ENCODE measurements at regions not wholly inside any gene's neighbourhood (a gene's known extent, or its start where the extent isn't known, plus 50 kb on each side); places are given as distances from the start of the nearest gene placed in this dataset.
"Not testable (repeated sequence)": the region's sequence is repeated elsewhere in the genome, so short reads cannot be mapped to it uniquely, and the experiment has no call there.

DNA sequence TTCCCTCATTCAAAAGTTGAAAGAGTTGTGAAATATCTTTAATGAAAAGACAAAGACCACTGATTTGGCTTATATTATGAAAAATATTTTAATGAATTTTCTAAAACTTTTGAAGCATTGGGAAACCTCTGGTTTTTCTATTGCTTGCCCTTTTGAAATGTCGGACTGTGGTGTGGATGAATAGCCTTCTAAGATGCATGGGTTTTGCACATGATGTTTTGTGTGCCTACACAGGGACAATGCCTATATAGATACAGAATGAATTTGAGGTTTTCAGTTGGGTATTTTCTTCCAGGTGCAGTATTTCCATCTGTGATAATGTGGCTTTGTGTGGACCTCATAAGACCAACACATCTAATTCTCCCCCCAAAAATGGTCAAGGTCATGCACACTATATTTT lies 1437.9 kb downstream of the REEP3 start:
- no peak for DNase-seq

DNA sequence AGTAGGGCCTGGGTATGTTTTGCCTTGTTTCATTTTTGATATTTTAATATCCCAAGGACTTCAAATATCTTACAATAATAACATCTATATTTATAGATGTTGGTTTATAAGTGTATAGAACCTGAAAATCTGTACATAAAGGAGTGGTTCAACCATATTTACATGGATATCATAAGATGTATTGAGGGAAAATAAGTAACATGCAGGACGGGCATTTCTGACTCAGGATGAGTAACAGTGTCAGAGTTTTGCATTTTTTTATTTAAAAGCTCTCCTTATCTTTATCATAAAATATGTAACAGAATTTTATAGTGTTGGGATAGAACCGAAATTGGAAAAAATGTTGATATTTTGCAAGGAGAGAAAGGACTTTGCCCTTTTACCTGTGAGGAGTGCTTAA lies 1438.7 kb downstream of the REEP3 start:
- DNase-seq = no peak

DNA sequence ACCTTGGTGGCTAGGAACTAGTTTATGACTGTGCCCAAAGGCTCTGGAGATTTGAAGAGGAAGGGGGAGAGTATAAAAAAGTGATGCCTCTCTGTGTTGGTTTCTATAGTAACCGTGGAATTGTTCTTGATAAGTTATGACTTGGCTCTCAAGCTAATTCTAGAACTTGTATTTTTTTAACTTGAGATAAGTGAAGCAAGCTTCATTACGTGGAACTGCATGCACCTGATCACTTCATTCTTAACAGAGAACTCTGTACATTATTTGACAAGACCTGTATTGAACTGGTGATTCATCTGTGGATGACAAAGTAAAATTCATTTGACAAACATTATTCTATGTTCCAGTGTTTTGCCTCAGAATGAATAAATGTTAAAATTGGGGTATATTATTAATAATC lies 1452.2 kb downstream of the REEP3 start:
- DNase-seq = no peak

DNA sequence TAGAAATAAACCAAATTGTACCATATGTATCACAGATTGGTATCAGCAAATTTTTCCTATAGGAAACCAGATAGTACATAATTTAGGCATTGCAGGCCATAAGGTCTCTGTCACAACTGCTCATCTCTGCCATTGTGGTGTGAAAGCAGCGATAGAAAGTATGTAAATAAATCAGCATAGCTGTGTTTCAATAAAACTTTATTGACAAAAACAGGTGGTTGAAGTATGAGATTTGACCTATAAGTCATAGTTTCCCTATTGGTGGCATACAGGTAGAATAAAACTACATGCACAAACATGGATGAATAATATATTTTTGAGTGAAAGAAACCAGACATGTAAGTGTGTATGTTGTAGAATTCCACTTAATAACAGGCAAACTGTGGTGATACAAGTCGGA lies 1454.9 kb downstream of the REEP3 start:
- DNase-seq = no peak

DNA sequence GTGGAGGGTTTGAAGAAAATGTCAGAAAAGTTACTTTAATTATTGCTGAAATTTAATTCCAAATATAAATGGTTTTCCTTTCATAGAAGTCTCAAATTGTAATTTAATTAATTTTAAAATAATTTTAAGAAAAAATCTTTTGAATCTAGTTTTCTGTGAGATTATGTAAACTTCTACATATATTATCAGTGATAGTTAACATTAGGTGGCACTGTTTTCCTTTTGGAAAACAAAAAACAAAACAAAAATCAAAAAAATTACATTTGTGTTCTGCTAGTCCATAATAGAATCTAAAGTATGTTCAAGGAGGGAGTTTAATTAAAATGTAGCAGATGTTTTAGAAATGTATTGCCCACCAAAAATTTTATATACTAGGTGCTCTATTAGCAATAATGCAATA lies 1456.7 kb downstream of the REEP3 start:
- no peak for DNase-seq

DNA sequence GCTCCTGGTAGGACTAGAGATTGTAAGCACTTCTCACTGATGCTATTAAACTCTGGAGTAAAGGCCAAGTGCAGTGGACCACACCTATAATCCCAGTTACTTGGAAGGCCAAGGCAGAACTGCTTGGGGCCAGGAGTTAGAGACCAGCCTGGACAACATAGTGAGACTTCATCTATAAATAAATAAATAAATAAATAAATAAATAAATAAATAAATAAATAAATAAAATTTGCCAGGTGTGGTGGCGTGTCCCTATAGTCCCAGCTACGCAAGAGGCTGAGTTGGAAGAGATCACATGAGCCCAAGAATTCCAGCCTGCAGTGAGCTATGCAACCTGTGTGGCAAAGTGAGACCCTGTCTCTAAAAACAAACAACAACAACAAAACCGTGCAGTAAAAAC lies 1475.7 kb downstream of the REEP3 start:
- DNase-seq = no peak

- no peak for DNase-seq
These were observed 1489.6 kb downstream of the REEP3 start for GRCh38 chr10:65010845-65011244.

DNA sequence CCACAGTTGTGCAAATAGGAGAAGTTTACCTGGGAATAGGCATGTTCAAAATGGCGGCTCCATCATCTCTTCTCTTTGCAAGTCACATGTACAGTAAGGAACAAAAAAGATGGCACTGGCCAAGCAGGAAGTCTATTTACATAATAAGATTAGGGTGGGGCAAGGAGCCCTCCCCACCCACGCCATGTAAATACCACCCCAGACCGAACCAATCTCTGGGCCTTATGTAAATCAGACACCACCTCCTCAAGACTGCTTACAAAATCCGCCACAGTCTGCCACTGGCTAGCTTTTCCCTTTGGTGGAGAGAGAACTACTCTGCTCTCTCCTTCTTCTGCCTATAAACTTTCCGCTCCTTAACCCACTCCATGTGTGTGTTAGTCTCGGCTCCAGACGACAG lies 1496.3 kb downstream of the REEP3 start:
- DNase-seq = no peak

DNA sequence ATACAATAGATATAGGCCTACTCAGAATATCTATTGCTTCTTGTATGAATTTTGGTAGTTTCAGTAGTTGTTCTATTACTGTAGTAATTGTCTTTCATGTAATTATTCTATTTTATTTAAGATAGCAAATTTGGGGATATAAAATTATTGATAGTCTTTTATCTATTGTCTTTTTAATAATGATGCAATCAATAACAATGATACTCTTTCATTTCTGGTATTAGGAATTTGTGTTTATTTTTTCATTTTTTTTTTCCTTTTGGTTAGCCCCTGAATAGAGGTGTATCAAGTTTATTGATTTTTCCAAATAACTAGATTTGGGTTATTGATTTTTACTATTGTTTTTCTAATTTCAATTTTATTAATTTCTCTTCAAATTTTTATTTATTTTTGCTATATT lies 1503.7 kb downstream of the REEP3 start:
- no peak for DNase-seq

GRCh38 chr10:65030263-65030662 lies 1509.1 kb downstream of the REEP3 start:
- DNase-seq = no peak

GRCh38 chr10:65032867-65033769 lies 1511.9 kb downstream of the REEP3 start:
- no peak for DNase-seq

- no peak for DNase-seq
These were observed 1512.8 kb downstream of the REEP3 start for GRCh38 chr10:65033957-65034356.

DNA sequence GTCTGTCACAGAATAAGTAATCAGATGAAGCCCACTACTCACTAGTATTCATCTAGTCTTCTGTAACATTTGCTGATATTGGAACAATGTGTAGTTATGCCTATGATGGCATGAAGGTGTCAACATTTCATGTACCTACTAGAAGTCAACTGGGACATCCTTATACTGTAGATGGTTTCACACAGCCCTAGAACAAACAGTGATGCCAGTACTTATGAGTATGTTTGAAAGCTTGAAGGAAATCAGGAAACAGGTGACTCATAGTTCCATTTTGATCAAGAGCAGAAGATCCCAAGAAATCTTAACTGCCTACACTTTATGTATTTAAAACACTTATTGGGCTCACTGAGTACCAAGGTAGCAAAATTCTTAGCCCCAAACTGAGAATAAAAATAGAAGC lies 1519.6 kb downstream of the REEP3 start:
- no peak for DNase-seq

GRCh38 chr10:65041307-65041706 lies 1520.1 kb downstream of the REEP3 start:
- DNase-seq = no peak

- no peak for DNase-seq
These were observed 1521.3 kb downstream of the REEP3 start for GRCh38 chr10:65042496-65042895.

- no peak for DNase-seq
These were observed 1525.6 kb downstream of the REEP3 start for GRCh38 chr10:65046831-65047230.

- DNase-seq = not testable (repeated sequence)
These were observed 1530.9 kb downstream of the REEP3 start for GRCh38 chr10:65052111-65052510.

DNA sequence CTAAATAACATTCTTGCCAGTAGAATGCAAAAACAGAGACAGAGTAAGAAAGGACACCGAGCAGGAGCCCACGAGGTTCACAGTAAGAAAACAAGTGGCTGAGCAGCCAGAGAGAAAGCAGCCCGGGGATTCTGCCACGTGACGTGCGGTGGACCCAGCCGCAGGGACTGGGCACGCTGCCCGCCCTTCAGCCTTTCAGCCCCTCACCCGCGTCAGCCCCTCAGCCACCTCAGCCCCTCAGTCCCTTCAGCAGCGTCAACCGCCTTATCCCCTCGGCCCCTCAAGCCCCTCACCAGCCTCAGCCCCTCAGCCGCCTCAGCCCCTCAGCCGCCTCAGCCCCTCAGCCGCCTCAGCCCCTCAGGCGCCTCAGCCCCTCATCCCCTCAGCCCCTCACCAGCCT lies 1532.2 kb downstream of the REEP3 start:
- not testable (repeated sequence) for DNase-seq

- not testable (repeated sequence) for DNase-seq
These were observed 1532.7 kb downstream of the REEP3 start for GRCh38 chr10:65053831-65054351.

DNA sequence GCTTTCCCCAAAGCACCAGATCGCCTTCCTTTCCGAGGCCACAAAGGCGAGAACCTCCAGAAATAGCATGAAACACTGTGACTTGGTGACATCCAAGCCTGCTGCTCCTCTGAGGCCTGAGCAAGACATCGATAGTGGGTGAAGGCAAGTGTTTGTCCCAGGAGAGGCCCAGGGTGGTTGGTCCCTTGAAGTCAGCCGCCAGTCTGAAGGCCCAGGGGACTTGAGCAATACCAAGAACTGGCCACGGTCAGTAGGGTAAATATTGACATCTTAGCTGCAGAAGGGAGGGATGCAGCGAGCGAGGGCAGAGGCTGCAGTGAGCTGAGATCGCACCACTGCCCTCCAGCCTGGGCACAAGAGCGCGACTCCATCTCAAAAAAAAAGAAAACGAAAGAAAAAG lies 1533.5 kb downstream of the REEP3 start:
- not testable (repeated sequence) for DNase-seq

GRCh38 chr10:65065278-65065677 lies 1544.1 kb downstream of the REEP3 start:
- no peak for DNase-seq

GRCh38 chr10:65083222-65083621 lies 1562.0 kb downstream of the REEP3 start:
- DNase-seq = no peak

- no peak for DNase-seq
These were observed 1569.8 kb downstream of the REEP3 start for GRCh38 chr10:65090991-65091390.

GRCh38 chr10:65100146-65100545 lies 1578.9 kb downstream of the REEP3 start:
- DNase-seq = no peak

- DNase-seq = not testable (repeated sequence)
These were observed 1579.7 kb downstream of the REEP3 start for GRCh38 chr10:65100881-65101280.

Data from activated CD8-positive, alpha-beta memory T cell treated with anti-CD3 and anti-CD28 coated beads, Interleukin-2, amount 50 U/mL, for 48 hours (primary cell).